H9 (cell line): ENCODE measurements at regions not wholly inside any gene's neighbourhood (a gene's known extent, or its start where the extent isn't known, plus 50 kb on each side); places are given as distances from the start of the nearest gene placed in this dataset.

Experiments
- DNase-seq: peaks from one replicate; pipeline ENCODE4 v3.0.0-alpha.2; 2017
- H2AFZ ChIP-seq: one replicate; pipeline ENCODE4 v1.6.1; 2013; ENCODE audit warnings: mild to moderate bottlenecking, low read length, control low read depth, moderate library complexity
- H2AK5ac ChIP-seq: 2 replicates; pipeline ENCODE4 v1.6.1; 2013; ENCODE audit warnings: low read length, control low read depth, mixed read lengths; ENCODE audit not compliant: insufficient read length
- H2BK120ac ChIP-seq: one replicate; pipeline ENCODE4 v1.6.1; 2013; ENCODE audit warnings: low read depth, mild to moderate bottlenecking, low read length, control low read depth, inconsistent platforms; ENCODE audit not compliant: poor library complexity, severe bottlenecking
- H2BK12ac ChIP-seq: 2 replicates; pipeline ENCODE4 v1.6.1; 2013; ENCODE audit warnings: low read length, control low read depth, mixed read lengths, low read depth; ENCODE audit not compliant: insufficient read length
- H2BK15ac ChIP-seq: 2 replicates; pipeline ENCODE4 v1.6.1; 2013; ENCODE audit warnings: low read depth, low read length, control low read depth
- H2BK20ac ChIP-seq: one replicate; pipeline ENCODE4 v1.6.1; 2013; ENCODE audit warnings: low read depth, mild to moderate bottlenecking, low read length, control low read depth, inconsistent platforms; ENCODE audit not compliant: poor library complexity, severe bottlenecking
- H2BK5ac ChIP-seq: 2 replicates; pipeline ENCODE4 v1.6.1; 2013; ENCODE audit warnings: low read length, control low read depth, mixed read lengths; ENCODE audit not compliant: insufficient read length
- H3K14ac ChIP-seq: 2 replicates; pipeline ENCODE4 v1.6.1; 2013; ENCODE audit warnings: low read length, control low read depth; ENCODE audit not compliant: insufficient read depth
- H3K18ac ChIP-seq: 2 replicates; pipeline ENCODE4 v1.6.1; 2013; ENCODE audit warnings: low read depth, mild to moderate bottlenecking, mixed read lengths, low read length, control low read depth; ENCODE audit not compliant: insufficient read length
- H3K23ac ChIP-seq: 2 replicates; pipeline ENCODE4 v1.6.1; 2013; ENCODE audit warnings: low read length, control low read depth, mixed read lengths, low read depth; ENCODE audit not compliant: insufficient read length
- H3K23me2 ChIP-seq: 2 replicates; pipeline ENCODE4 v1.6.1; 2013; ENCODE audit warnings: low read depth, mild to moderate bottlenecking, mixed read lengths, low read length, control low read depth; ENCODE audit not compliant: insufficient read length, poor library complexity, severe bottlenecking
- H3K27ac ChIP-seq: 2 replicates; pipeline ENCODE4 v1.5.1; 2013; ENCODE audit warnings: low read length, control low read depth, mixed read lengths, low read depth; ENCODE audit not compliant: insufficient read length
- H3K27me3 ChIP-seq: 2 replicates; pipeline ENCODE4 v1.6.1; 2013; ENCODE audit warnings: low read length, control low read depth, inconsistent platforms; ENCODE audit not compliant: insufficient read depth
- H3K4ac ChIP-seq: 2 replicates; pipeline ENCODE4 v1.6.1; 2013; ENCODE audit warnings: low read depth, mild to moderate bottlenecking, control low read depth, inconsistent platforms, low read length, moderate library complexity
- H3K4me1 ChIP-seq: 2 replicates; pipeline ENCODE4 v1.6.1; 2013; ENCODE audit warnings: low read length, control low read depth, inconsistent platforms; ENCODE audit not compliant: insufficient read depth
- H3K4me2 ChIP-seq: 2 replicates; pipeline ENCODE4 v1.6.1; 2013; ENCODE audit warnings: low read length, control low read depth, mixed read lengths; ENCODE audit not compliant: insufficient read length, insufficient read depth
- H3K56ac ChIP-seq: 2 replicates; pipeline ENCODE4 v1.6.1; 2013; ENCODE audit warnings: low read depth, mild to moderate bottlenecking, mixed read lengths, low read length, control low read depth; ENCODE audit not compliant: insufficient read length
- H3K79me1 ChIP-seq: 2 replicates; pipeline ENCODE4 v1.6.1; 2013; ENCODE audit warnings: low read depth, mild to moderate bottlenecking, moderate library complexity, low read length, control low read depth, inconsistent platforms; ENCODE audit not compliant: insufficient read depth, poor library complexity, severe bottlenecking
- H3K79me2 ChIP-seq: 2 replicates; pipeline ENCODE4 v1.6.1; 2013; ENCODE audit warnings: low read length, control low read depth, inconsistent platforms; ENCODE audit not compliant: insufficient read depth
- H3K9ac ChIP-seq: 2 replicates; pipeline ENCODE4 v1.6.1; 2013; ENCODE audit warnings: low read length, control low read depth, mixed read lengths; ENCODE audit not compliant: insufficient read length; ENCODE audit errors: extremely low read depth
- H3K9me3 ChIP-seq: one replicate; pipeline ENCODE4 v1.6.1; 2013; ENCODE audit warnings: low read depth, low read length, inconsistent platforms; ENCODE audit not compliant: control insufficient read depth
- H3T11ph ChIP-seq: one replicate; pipeline ENCODE4 v1.6.1; 2013; ENCODE audit warnings: mild to moderate bottlenecking, low read length, control low read depth, inconsistent platforms
- H4K20me1 ChIP-seq: one replicate; pipeline ENCODE4 v1.6.1; 2013; ENCODE audit not compliant: control insufficient read depth, insufficient read length, insufficient read depth
- H4K5ac ChIP-seq: 2 replicates; pipeline ENCODE4 v1.6.1; 2013; ENCODE audit warnings: low read depth, mild to moderate bottlenecking, mixed read lengths, low read length, control low read depth; ENCODE audit not compliant: insufficient read length
- H4K8ac ChIP-seq: replicated peaks from 2 replicates; pipeline ENCODE4 v1.6.1; 2013; ENCODE audit warnings: low read length, control low read depth, mixed read lengths, low read depth; ENCODE audit not compliant: insufficient read length
- H4K91ac ChIP-seq: 2 replicates; pipeline ENCODE4 v1.6.1; 2013; ENCODE audit warnings: low read depth, mild to moderate bottlenecking, moderate library complexity, mixed read lengths, low read length, control low read depth; ENCODE audit not compliant: insufficient read length
- H3K27ac Mint-ChIP-seq, 3 experiments: 2 replicates in 2 of 3; 3 replicates in 1 of 3; pipeline ENCODE4 v1.8.0; 2020 to 2021; ENCODE audit warnings: mixed read lengths in 3 of 3, mild to moderate bottlenecking in 1 of 3, moderate library complexity in 1 of 3
- H3K27me3 Mint-ChIP-seq: 2 replicates; pipeline ENCODE4 v1.8.0; 2021; ENCODE audit warnings: low read depth, mild to moderate bottlenecking, moderate library complexity, mixed read lengths
- H3K36me3 Mint-ChIP-seq, 3 experiments: 2 replicates in 2 of 3; 3 replicates in 1 of 3; pipeline ENCODE4 v1.8.0; 2020 to 2021; ENCODE audit warnings: low read depth in 3 of 3, mixed read lengths in 3 of 3; ENCODE audit not compliant: insufficient read depth in 1 of 3
- H3K4me1 Mint-ChIP-seq, 2 experiments: 2 replicates each; pipeline ENCODE4 v1.8.0; 2020; ENCODE audit warnings: mixed read lengths in 2 of 2
- H3K4me3 Mint-ChIP-seq, 2 experiments: 2 replicates in 1 of 2; 3 replicates in 1 of 2; pipeline ENCODE4 v1.8.0; 2020 to 2021; ENCODE audit warnings: mild to moderate bottlenecking in 2 of 2, mixed read lengths in 2 of 2, moderate library complexity in 1 of 2
- H3K9me3 Mint-ChIP-seq, 2 experiments: 2 replicates in 1 of 2; 3 replicates in 1 of 2; pipeline ENCODE4 v1.8.0; 2020; ENCODE audit warnings: mild to moderate bottlenecking in 2 of 2, mixed read lengths in 2 of 2, moderate library complexity in 1 of 2
- CTCF ChIP-seq: fragments of 200-600 bp; sonication (generic); conservative IDR thresholded peaks from 3 replicates; pipeline ENCODE4 v1.8.0; 2021; ENCODE audit warnings: antibody characterized with exemption, mild to moderate bottlenecking
- WGBS: extraction: QIAGEN DNeasy Blood & Tissue Kit; methylation state at CpG from one replicate; pipeline ENCODE4 v1.1.7; 2013; ENCODE audit warnings: missing lambda C conversion rate, low lambda C conversion rate, mixed read lengths; ENCODE audit not compliant: insufficient read length; ENCODE audit errors: extremely low coverage; 5-methylcytosine and 5-hydroxymethylcytosine counted together

- Histone ChIP-seq H2BK120ac (no peak overlapping the region), H2BK20ac (no peak overlapping the region), H3K9ac (no peak overlapping the region), H3T11ph (no peak overlapping the region), H2AK5ac (no peak overlapping the region), H3K4me1 (no peaks in the 10 kb centered on the region), H2BK15ac (no peak overlapping the region), H3K4ac (no peak overlapping the region), H4K5ac (no peak overlapping the region), H2AFZ (no peak overlapping the region), H3K79me2 (no peaks in the 10 kb centered on the region), H4K8ac (no peak overlapping the region), H3K27me3 (no peaks in the 10 kb centered on the region), H3K79me1 (no peaks in the 10 kb centered on the region), H3K23ac (no peak overlapping the region), H3K27ac (no peak overlapping the region), H3K18ac (no peak overlapping the region), H3K56ac (no peak overlapping the region), H3K9me3 (no peaks in the 10 kb centered on the region), H4K91ac (no peak overlapping the region), H3K23me2 (no peaks in the 10 kb centered on the region), H4K20me1 (no peaks in the 10 kb centered on the region), H2BK5ac (no peak overlapping the region), H3K14ac (no peak overlapping the region), H3K4me2 (no peak overlapping the region), H2BK12ac (no peak overlapping the region)
- Mint-ChIP-seq H3K36me3 (peaks cover 0 to 6% (median 5%) of the 10 kb centered on the region in 3 experiments; a peak in 5 of 7 replicates), H3K4me1 (no peaks in the 10 kb centered on the region), H3K27me3 (no peaks in the 10 kb centered on the region), H3K4me3 (no peak overlapping the region), H3K9me3 (peaks cover 4 to 9% of the 10 kb centered on the region in 2 experiments; a peak in 4 of 5 replicates), H3K27ac (no peak overlapping the region; a peak in 1 of 7 replicates)
- no CpG with 5 or more reads among the region's 1 CpG for WGBS
- no peak for TF ChIP-seq CTCF
- DNase-seq, result no peak
Measured at GRCh38 chr3:174398761-174399160, 460.4 kb upstream of the NAALADL2 start.
